Erythroblast (primary cell): ENCODE measurements at regions not wholly inside any gene's neighbourhood (a gene's known extent, or its start where the extent isn't known, plus 50 kb on each side); places are given as distances from the start of the nearest gene placed in this dataset.

Experiments
- DNase-seq, 2 experiments: peaks; one replicate each; lab custom pipeline; 2025; lab: John Stamatoyannopoulos, UW
- GATA1 ChIP-seq: IDR thresholded peaks from 2 replicates; pipeline ENCODE4 v1.6.1; 2011; ENCODE audit warnings: low read depth, mild to moderate bottlenecking, control low read depth, low read length, moderate library complexity
- POLR2A ChIP-seq: IDR thresholded peaks from 2 replicates; pipeline ENCODE4 v1.6.1; 2011; ENCODE audit warnings: mild to moderate bottlenecking, low read length

DNA sequence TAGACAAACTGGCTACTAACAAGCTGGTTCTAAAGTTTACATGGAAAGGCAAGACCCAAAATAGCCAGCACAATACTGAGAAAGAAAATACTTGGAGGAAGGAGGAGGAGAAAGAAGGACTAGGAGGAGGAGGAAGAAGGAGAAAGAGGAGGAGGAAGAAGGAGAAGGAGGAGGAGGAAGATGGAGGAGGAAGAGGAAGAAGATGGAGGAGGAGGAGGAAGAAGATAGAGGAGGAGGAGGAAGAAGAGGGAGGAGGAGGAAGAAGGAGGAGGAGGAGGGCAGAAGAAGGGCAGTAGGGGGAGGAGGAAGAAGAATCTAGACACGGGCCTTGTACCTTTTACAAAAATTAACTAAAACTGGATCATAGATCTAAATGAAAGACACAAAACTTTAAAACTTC is 92.6 kb downstream of the METTL4 start:
- TF ChIP-seq GATA1 (no peak), POLR2A (no peak)
- no peak for DNase-seq

- DNase-seq = no peak
- TF ChIP-seq POLR2A = no peak
- no peak for TF ChIP-seq GATA1
These were observed 90.8 kb downstream of the METTL4 start for GRCh38 chr18:2480536-2480935.

DNA sequence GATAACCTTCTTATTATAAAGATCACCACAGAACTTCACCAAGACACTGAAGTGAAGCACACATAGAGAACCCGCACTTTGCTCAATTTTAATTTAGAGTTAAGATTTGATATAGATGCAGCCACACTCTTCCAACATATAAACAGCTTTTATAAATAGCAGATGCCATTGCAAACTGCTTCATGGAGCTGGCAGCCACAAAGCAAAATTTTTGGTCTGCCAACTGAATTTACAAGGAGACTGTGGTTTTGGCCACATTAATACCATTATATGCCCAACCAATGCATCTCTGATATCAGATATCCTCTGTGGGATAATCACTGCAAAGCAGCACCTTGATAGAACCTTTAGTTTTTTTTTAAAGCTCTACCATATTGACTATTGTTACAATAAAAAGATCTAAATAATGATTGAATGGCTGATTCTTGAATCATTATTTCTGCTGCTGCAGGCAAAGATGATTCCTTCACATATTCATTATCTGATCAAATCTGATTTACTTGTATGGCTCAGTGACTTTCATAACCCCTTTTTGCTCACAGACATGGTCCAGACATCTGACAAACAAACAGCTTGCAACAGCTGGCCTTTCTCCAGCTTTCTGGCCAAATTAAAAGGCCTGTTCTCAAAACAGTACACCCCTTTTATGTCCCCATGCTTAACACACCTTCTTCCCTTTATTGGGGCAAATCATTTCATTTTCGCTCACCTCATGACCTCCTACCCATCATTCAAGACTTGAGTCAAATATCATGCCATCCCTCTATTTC is 88.4 kb downstream of the METTL4 start:
- TF ChIP-seq POLR2A (no peak), GATA1 (no peak)
- DNase-seq = no peak

DNA sequence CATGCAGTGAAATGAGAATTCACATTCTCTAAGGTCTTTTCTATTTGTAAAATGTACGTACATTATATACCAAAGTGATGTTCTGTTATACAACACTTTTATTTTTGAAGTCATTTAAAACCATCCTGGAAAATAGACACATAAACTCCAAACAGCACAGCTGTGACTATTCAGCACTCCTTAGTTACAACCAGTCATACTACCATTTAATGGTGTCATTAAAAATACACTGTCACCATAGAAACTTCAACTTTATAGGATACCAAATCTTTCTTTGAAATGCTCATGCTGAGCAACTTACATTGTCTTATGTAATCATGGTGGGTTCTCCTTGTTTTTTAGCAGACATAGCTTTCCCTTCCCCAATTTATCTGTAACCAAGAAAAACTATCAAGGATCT is 85.3 kb downstream of the METTL4 start:
- TF ChIP-seq POLR2A (no peak), GATA1 (no peak)
- no peak for DNase-seq

DNA sequence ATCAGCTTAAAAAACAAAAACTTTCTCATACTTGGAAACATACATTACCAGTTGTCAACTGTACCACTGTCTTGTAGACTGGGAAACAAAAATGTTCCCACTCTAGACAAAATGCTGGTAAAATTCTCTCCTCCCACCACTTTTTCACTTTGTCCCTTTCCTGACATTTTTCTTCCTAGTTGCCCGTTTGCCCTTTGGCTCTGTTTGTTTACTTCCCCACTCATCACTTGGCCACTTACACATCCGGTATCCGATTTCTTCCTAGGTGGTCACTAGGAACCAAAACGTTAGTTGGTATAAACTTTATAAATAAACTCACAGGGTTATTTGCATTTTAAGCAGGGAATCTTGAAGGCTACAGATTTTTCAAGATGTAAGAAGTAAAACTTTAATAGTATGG is 84.9 kb downstream of the METTL4 start:
- TF ChIP-seq POLR2A (no peak), GATA1 (no peak)

More for the DNA sequence above, 84.9 kb downstream of the METTL4 start:
- no peak for DNase-seq
